OCI-LY7 (cell line): ENCODE measurements at regions not wholly inside any gene's neighbourhood (a gene's known extent, or its start where the extent isn't known, plus 50 kb on each side); places are given as distances from the start of the nearest gene placed in this dataset.

Experiments
- BruUV-seq: library from RNA; stranded (reverse); fragments of 400-500 nt; replicated peaks from 2 replicates; lab custom pipeline; 2021; lab: Mats Ljungman, UMichigan
- CTCF ChIA-PET: fragments of 300-600 bp; sonication (Branson Sonifier 250); formaldehyde crosslinking; loops from one replicate; lab custom pipeline; 2022; ENCODE audit warnings: antibody characterized with exemption; ENCODE audit not compliant: unreplicated experiment; lab: Charles Lee
- POLR2A ChIA-PET: fragments of 300-600 bp; sonication (Branson Sonifier 250); formaldehyde crosslinking; loops from one replicate; lab custom pipeline; 2022; ENCODE audit warnings: antibody characterized with exemption; lab: Charles Lee
- DNase-seq: peaks from one replicate; pipeline ENCODE4 v3.0.0-alpha.2; 2015; ENCODE audit warnings: low spot score
- H2AFZ ChIP-seq: fragments of 200-600 bp; sonication (generic), shearing (Covaris generic); 2 replicates; pipeline ENCODE4 v1.6.1; 2014; ENCODE audit warnings: mild to moderate bottlenecking, antibody characterized with exemption, low read length, moderate library complexity
- H3K27ac ChIP-seq: fragments of 200-600 bp; sonication (generic); 2 replicates; pipeline ENCODE4 v1.5.1; 2014; ENCODE audit warnings: mixed run types, low read depth, mild to moderate bottlenecking, moderate library complexity, low read length, inconsistent platforms; ENCODE audit not compliant: poor library complexity, severe bottlenecking
- H3K36me3 ChIP-seq: fragments of 200-600 bp; sonication (generic); 2 replicates; pipeline ENCODE4 v1.6.1; 2014; ENCODE audit warnings: mild to moderate bottlenecking, antibody characterized with exemption, low read length, moderate library complexity, mixed read lengths; ENCODE audit not compliant: insufficient read depth
- H3K4me1 ChIP-seq: fragments of 200-600 bp; sonication (generic); 2 replicates; pipeline ENCODE4 v1.5.1; 2014; ENCODE audit warnings: mild to moderate bottlenecking, low read length; ENCODE audit not compliant: insufficient read depth, poor library complexity, severe bottlenecking
- H3K4me2 ChIP-seq: fragments of 200-600 bp; sonication (generic); 2 replicates; pipeline ENCODE4 v1.6.1; 2014; ENCODE audit warnings: mild to moderate bottlenecking, low read length
- H3K4me3 ChIP-seq: fragments of 200-600 bp; sonication (generic); 2 replicates; pipeline ENCODE4 v1.5.1; 2014; ENCODE audit warnings: mild to moderate bottlenecking, low read depth, low read length; ENCODE audit not compliant: poor library complexity, severe bottlenecking
- H3K79me2 ChIP-seq: fragments of 200-600 bp; sonication (generic); 2 replicates; pipeline ENCODE4 v1.6.1; 2016; ENCODE audit warnings: low read depth, mild to moderate bottlenecking, low read length, moderate library complexity, mixed read lengths; ENCODE audit not compliant: insufficient read depth
- H3K9me2 ChIP-seq: fragments of 200-600 bp; sonication (generic); 2 replicates; pipeline ENCODE4 v1.6.1; 2016; ENCODE audit warnings: mild to moderate bottlenecking, low read length, mixed read lengths; ENCODE audit not compliant: insufficient read depth
- H3K9me3 ChIP-seq: fragments of 200-600 bp; sonication (generic); 2 replicates; pipeline ENCODE4 v1.6.1; 2014; ENCODE audit warnings: mild to moderate bottlenecking, mixed run types, low read length, mixed read lengths
- H4K20me1 ChIP-seq: fragments of 200-600 bp; sonication (generic); 2 replicates; pipeline ENCODE4 v1.6.1; 2014; ENCODE audit warnings: mild to moderate bottlenecking, antibody characterized with exemption, low read length, moderate library complexity, mixed read lengths; ENCODE audit not compliant: insufficient read depth
- EZH2phosphoT487 ChIP-seq: fragments of 200-600 bp; sonication (generic); IDR thresholded peaks from 2 replicates; pipeline ENCODE4 v1.6.1; 2018; ENCODE audit warnings: low read depth, borderline replicate concordance, mild to moderate bottlenecking, mixed run types, antibody characterized with exemption, low read length, moderate library complexity, mixed read lengths
- intact Hi-C: fragments of 100-400 bp; cut with micrococcal nuclease; formaldehyde crosslinking; loops from one replicate; pipeline ENCODE4 v1.10.0; 2022; ENCODE audit not compliant: unreplicated experiment
- TF ChIP-seq, protein P1 (sequence below): fragments of 200-600 bp; sonication (generic); conservative IDR thresholded peaks from 2 replicates; pipeline ENCODE4 v1.5.1; 2014; ENCODE audit warnings: mild to moderate bottlenecking, antibody characterized with exemption, low read length, moderate library complexity, mixed read lengths

DNA sequence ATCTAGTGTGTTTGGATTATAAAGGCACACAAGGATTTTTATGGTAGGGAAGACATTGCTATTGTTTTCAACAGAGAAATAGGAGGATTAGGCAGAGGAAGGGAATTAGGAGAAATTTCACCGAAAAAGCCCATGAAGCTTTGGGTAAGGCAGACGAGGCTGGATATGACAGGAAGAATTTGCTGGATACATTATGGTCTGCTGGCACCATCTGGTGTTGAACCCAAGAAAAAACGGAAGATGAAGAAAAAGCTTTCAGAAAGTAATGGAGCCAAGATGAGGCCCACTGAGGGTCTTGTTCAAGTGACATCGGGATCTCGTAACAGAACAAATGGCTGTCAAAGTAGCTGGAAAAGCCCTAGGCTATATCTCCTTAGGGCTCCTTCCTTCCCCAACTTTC lies 56.5 kb downstream of the OR2J2 start:
- CTCF ChIA-PET: no interaction called here
- intact Hi-C loops: no loop called here
- BruUV-seq: no TSS peak

DNA sequence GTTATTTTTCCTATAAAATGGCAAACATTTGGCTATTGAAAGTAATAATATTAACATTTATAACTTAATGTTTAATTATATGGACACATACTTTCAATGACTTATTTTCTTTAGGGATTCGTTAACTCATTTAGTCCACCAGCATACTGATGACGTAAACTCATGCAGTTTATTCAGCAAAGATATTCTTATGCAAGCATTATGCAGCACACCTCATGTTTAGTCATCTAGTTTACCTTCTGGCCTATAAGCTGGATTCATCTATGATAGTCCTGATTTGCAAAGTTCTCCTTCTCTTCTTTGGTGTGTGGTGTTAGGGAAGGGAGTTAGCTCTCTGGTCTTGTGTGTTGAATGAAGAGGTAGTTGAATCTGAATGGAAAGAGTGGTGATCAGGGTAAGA lies 60.0 kb downstream of the OR2J2 start:
- H2AFZ ChIP-seq: no peak overlapping the region
- ChIA-PET POLR2A (no interaction called here), CTCF (no interaction called here)
- no peaks in the 10 kb centered on the region for H3K79me2 ChIP-seq
- BruUV-seq: no TSS peak
- H3K9me3 ChIP-seq: no peaks in the 10 kb centered on the region
- intact Hi-C loops: no loop called here
- H3K27ac ChIP-seq: no peak overlapping the region
- H3K9me2 ChIP-seq: no peaks in the 10 kb centered on the region
- peaks cover 8% of the 10 kb centered on the region for H3K4me1 ChIP-seq
- DNase-seq: no peak
- H3K36me3 ChIP-seq: no peaks in the 10 kb centered on the region
- no peak overlapping the region for H3K4me3 ChIP-seq
- no peak for TF ChIP-seq EZH2phosphoT487
- TF ChIP-seq, protein P1, sequence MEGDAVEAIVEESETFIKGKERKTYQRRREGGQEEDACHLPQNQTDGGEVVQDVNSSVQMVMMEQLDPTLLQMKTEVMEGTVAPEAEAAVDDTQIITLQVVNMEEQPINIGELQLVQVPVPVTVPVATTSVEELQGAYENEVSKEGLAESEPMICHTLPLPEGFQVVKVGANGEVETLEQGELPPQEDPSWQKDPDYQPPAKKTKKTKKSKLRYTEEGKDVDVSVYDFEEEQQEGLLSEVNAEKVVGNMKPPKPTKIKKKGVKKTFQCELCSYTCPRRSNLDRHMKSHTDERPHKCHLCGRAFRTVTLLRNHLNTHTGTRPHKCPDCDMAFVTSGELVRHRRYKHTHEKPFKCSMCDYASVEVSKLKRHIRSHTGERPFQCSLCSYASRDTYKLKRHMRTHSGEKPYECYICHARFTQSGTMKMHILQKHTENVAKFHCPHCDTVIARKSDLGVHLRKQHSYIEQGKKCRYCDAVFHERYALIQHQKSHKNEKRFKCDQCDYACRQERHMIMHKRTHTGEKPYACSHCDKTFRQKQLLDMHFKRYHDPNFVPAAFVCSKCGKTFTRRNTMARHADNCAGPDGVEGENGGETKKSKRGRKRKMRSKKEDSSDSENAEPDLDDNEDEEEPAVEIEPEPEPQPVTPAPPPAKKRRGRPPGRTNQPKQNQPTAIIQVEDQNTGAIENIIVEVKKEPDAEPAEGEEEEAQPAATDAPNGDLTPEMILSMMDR: no peak
- no peak overlapping the region for H3K4me2 ChIP-seq
- no peaks in the 10 kb centered on the region for H4K20me1 ChIP-seq

More for the DNA sequence above, 56.5 kb downstream of the OR2J2 start:
- H3K9me3 ChIP-seq: no peaks in the 10 kb centered on the region
- no peak overlapping the region for H3K27ac ChIP-seq
- H4K20me1 ChIP-seq: no peaks in the 10 kb centered on the region
- peaks cover 8% of the 10 kb centered on the region for H3K4me1 ChIP-seq
- H3K4me2 ChIP-seq: no peak overlapping the region
- no peak for TF ChIP-seq EZH2phosphoT487
- TF ChIP-seq, protein P1: no peak
- POLR2A ChIA-PET: interaction anchor here (2.0 kb wide), 1 partner anchor 10 kb away, joined by 5 read pairs; no protein-coding TSS in a partner anchor
- H3K4me3 ChIP-seq: no peak overlapping the region
- H3K79me2 ChIP-seq: no peaks in the 10 kb centered on the region
- H2AFZ ChIP-seq: no peak overlapping the region
- no peaks in the 10 kb centered on the region for H3K36me3 ChIP-seq
- DNase-seq: no peak
- H3K9me2 ChIP-seq: no peaks in the 10 kb centered on the region

DNA sequence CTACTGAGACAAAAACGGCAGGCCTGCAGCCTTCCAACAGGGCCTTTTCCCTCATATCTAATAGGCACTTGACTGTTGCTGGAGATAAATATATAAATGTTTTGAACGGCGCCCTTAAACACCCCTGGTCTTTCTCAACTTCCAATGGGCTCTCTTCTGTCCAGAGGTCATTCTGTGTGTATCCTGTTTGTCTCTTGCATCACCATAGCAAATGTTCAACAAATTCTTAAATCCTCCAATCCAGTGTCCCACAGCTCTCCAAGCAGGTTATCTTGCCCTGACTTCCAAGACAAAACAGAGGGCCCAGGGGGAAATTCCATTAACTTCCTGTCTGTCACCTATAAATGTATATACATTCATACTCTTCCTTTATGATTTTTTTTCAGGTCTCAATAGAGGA lies 62.0 kb downstream of the OR2J2 start:
- TF ChIP-seq, protein P1: no peak
- no peak for TF ChIP-seq EZH2phosphoT487
- DNase-seq: no peak
- no peaks in the 10 kb centered on the region for H3K4me1 ChIP-seq
- no peak overlapping the region for H2AFZ ChIP-seq
- no peak overlapping the region for H3K27ac ChIP-seq
- no peaks in the 10 kb centered on the region for H3K36me3 ChIP-seq
- no peaks in the 10 kb centered on the region for H3K9me3 ChIP-seq
- CTCF ChIA-PET: no interaction called here
- intact Hi-C loops: no loop called here
- H3K9me2 ChIP-seq: no peaks in the 10 kb centered on the region
- H3K4me2 ChIP-seq: no peak overlapping the region
- H3K4me3 ChIP-seq: no peak overlapping the region
- no peaks in the 10 kb centered on the region for H4K20me1 ChIP-seq
- no peaks in the 10 kb centered on the region for H3K79me2 ChIP-seq
- POLR2A ChIA-PET: no interaction called here
- BruUV-seq: no TSS peak
